H1 (cell line): ENCODE measurements at regions not wholly inside any gene's neighbourhood (a gene's known extent, or its start where the extent isn't known, plus 50 kb on each side); places are given as distances from the start of the nearest gene placed in this dataset.

Experiments
- CEBPB ChIP-seq: IDR thresholded peaks from 2 replicates; pipeline ENCODE4 v1.6.1; 2012; ENCODE audit warnings: low read depth, low read length
- JUN ChIP-seq: IDR thresholded peaks from 2 replicates; pipeline ENCODE4 v1.6.1; 2011; ENCODE audit warnings: low read depth, mild to moderate bottlenecking, improper control_type of control experiment, low read length
- JUND ChIP-seq: IDR thresholded peaks from 2 replicates; pipeline ENCODE4 v1.6.1; 2011; ENCODE audit warnings: mild to moderate bottlenecking, improper control_type of control experiment, low read length
- POLR2A ChIP-seq, 2 experiments: IDR thresholded peaks; 1 replicate in 1 of 2; 2 replicates in 1 of 2; pipeline ENCODE4 v1.6.1; 2011; ENCODE audit warnings: low read depth in 2 of 2, low read length in 2 of 2, mild to moderate bottlenecking in 2 of 2; ENCODE audit errors: control extremely low read depth in 1 of 2
- RAD21 ChIP-seq, 2 experiments: IDR thresholded peaks in 1 of 2; conservative IDR thresholded peaks in 1 of 2; 2 replicates each; pipeline ENCODE4 v1.6.1; 2011; ENCODE audit warnings: low read depth in 2 of 2, low read length in 2 of 2, improper control_type of control experiment in 1 of 2, inconsistent platforms in 1 of 2, mild to moderate bottlenecking in 1 of 2, moderate library complexity in 1 of 2
- SIN3A ChIP-seq, 2 experiments: IDR thresholded peaks in 1 of 2; conservative IDR thresholded peaks in 1 of 2; 2 replicates each; pipeline ENCODE4 v1.6.1; 2011 to 2012; ENCODE audit warnings: low read length in 2 of 2, improper control_type of control experiment in 1 of 2, low read depth in 1 of 2, mild to moderate bottlenecking in 1 of 2
- TAF1 ChIP-seq: IDR thresholded peaks from 2 replicates; pipeline ENCODE4 v1.6.1; 2011; ENCODE audit warnings: mild to moderate bottlenecking, low read depth, low read length
- ZNF274 ChIP-seq: IDR thresholded peaks from 2 replicates; pipeline ENCODE4 v1.7.0; 2012; ENCODE audit warnings: low read length, borderline replicate concordance; ENCODE audit errors: extremely low read depth
- TF ChIP-seq, protein P1 (sequence below), 3 experiments: IDR thresholded peaks; 1 replicate in 2 of 3; 2 replicates in 1 of 3; pipeline versions ENCODE4 v1.5.1 to v1.6.1; 2011; ENCODE audit warnings: low read length in 3 of 3, mild to moderate bottlenecking in 3 of 3, inconsistent platforms in 2 of 3, low read depth in 1 of 3, moderate library complexity in 1 of 3; ENCODE audit not compliant: insufficient read depth in 1 of 3; ENCODE audit errors: control extremely low read depth in 1 of 3
- TF ChIP-seq, protein P2 (sequence below): IDR thresholded peaks from 2 replicates; pipeline ENCODE4 v1.6.1; 2012; ENCODE audit warnings: inconsistent platforms

DNA sequence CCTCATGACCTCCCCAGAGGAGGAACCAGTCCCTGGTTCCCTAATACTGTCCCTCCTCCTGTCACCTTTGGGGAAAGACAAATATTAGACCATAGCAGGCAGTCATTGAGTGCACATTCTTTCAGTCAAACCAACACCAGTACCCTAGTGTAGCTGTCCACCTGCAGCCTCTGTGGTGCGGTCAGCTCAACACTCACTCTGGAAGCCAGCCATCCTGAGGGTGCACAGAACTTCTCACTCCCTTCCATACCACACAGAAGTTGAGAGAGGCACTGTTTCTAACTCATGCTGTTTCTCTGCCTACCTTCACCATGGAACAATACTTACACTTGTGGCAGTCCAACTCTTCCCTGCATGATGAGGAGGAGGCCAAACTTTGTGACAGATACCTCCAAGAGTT, 175.6 kb upstream of the FOXN2 start:
- TF ChIP-seq, protein P1, sequence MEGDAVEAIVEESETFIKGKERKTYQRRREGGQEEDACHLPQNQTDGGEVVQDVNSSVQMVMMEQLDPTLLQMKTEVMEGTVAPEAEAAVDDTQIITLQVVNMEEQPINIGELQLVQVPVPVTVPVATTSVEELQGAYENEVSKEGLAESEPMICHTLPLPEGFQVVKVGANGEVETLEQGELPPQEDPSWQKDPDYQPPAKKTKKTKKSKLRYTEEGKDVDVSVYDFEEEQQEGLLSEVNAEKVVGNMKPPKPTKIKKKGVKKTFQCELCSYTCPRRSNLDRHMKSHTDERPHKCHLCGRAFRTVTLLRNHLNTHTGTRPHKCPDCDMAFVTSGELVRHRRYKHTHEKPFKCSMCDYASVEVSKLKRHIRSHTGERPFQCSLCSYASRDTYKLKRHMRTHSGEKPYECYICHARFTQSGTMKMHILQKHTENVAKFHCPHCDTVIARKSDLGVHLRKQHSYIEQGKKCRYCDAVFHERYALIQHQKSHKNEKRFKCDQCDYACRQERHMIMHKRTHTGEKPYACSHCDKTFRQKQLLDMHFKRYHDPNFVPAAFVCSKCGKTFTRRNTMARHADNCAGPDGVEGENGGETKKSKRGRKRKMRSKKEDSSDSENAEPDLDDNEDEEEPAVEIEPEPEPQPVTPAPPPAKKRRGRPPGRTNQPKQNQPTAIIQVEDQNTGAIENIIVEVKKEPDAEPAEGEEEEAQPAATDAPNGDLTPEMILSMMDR (IDR thresholded peaks at IDR 0.05; ENCODE audit: control extremely low read depth in 1 of 3, insufficient read depth in 1 of 3, low read depth in 1 of 3, low read length in 3 of 3), result no peak
- TF ChIP-seq POLR2A (IDR thresholded peaks at IDR 0.05; ENCODE audit: control extremely low read depth in 1 of 2, low read depth in 2 of 2, low read length in 2 of 2) (no peak), ZNF274 (no peak), SIN3A (conservative IDR thresholded peaks at IDR 0.05 in 1 of 2, IDR thresholded peaks at IDR 0.05 in 1 of 2; ENCODE audit: low read depth in 1 of 2, low read length in 2 of 2) (no peak), JUN (no peak), TAF1 (no peak), JUND (no peak), RAD21 (IDR thresholded peaks at IDR 0.05 in 1 of 2, conservative IDR thresholded peaks at IDR 0.05 in 1 of 2; ENCODE audit: low read depth in 2 of 2, low read length in 2 of 2) (no peak), CEBPB (no peak)
- TF ChIP-seq, protein P2, sequence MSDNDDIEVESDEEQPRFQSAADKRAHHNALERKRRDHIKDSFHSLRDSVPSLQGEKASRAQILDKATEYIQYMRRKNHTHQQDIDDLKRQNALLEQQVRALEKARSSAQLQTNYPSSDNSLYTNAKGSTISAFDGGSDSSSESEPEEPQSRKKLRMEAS, result no peak
